Urinary bladder (tissue), 3 donors: ENCODE measurements at regions not wholly inside any gene's neighbourhood (a gene's known extent, or its start where the extent isn't known, plus 50 kb on each side); places are given as distances from the start of the nearest gene placed in this dataset.

ENCODE experiments used
- DNase-seq: peaks from one replicate; pipeline ENCODE4 v3.0.0-alpha.2; 2015; ENCODE audit errors: extremely low spot score
- H3K27ac ChIP-seq: one replicate; pipeline ENCODE4 v1.5.1; 2013; ENCODE audit warnings: low read depth, mild to moderate bottlenecking, moderate library complexity
- H3K36me3 ChIP-seq: one replicate; pipeline ENCODE4 v1.6.1; 2013; ENCODE audit warnings: mild to moderate bottlenecking, moderate library complexity; ENCODE audit not compliant: insufficient read depth
- H3K4me1 ChIP-seq: one replicate; pipeline ENCODE4 v1.6.1; 2013; ENCODE audit warnings: mild to moderate bottlenecking, moderate library complexity; ENCODE audit not compliant: insufficient read depth
- H3K4me3 ChIP-seq: one replicate; pipeline ENCODE4 v1.5.1; 2013; ENCODE audit warnings: low read depth, low read length
- WGBS: extraction: QIAGEN DNeasy Blood & Tissue Kit; methylation state at CpG from one replicate; pipeline ENCODE4 v1.1.7; 2013; 5-methylcytosine and 5-hydroxymethylcytosine counted together
- donor health status: healthy with polysubstance abuse.
- donor health status: healthy.

DNA sequence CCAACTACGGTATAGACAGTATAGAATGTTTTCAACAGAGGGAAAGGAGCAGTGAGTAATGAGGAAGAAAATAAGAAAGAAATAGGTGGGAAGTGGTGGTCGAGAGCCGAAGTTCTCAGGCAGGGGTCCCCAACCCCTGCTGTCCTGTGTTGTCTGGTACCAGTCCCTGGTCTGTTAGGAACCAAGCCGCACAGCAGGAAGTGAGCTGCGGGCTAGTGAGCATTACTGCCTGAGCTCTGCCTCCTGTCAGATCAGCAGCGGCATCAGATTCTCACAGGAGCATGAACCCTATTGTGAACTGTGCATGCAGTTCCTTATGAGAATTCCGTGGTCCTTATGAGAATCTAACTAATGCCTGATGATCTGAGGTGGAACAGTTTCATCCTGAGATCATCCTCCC lies 107.3 kb upstream of the PTPRR start:
- Histone ChIP-seq H3K4me3 (no peak overlapping the region), H3K36me3 (no peaks in the 10 kb centered on the region), H3K4me1 (no peaks in the 10 kb centered on the region), H3K27ac (no peak overlapping the region)
- no peak for DNase-seq
- 68% methylated on average over 7 of the region's 7 CpGs for WGBS

DNA sequence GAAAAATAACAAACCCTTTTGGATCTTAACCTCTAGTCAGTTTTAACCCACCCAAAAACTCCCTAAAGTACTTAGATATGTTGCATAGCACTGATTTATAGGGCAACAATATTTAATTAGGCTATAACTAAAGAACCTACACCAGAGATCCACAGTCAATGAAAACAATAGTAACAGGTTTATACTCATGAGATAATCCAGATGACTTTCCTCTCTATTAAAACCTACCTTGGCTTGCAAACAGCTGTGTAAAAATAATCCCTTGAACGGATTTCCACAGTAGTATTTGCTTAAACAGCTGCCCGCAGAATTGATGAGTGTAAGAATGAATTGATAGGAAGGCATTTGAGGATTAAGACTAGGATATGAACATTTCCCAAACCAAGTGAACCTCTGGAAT lies 104.3 kb upstream of the PTPRR start:
- Histone ChIP-seq H3K4me3 (no peak overlapping the region), H3K4me1 (no peaks in the 10 kb centered on the region), H3K27ac (no peak overlapping the region), H3K36me3 (no peaks in the 10 kb centered on the region)
- 47% methylated on average over 2 of the region's 2 CpGs for WGBS
- DNase-seq: no peak

DNA sequence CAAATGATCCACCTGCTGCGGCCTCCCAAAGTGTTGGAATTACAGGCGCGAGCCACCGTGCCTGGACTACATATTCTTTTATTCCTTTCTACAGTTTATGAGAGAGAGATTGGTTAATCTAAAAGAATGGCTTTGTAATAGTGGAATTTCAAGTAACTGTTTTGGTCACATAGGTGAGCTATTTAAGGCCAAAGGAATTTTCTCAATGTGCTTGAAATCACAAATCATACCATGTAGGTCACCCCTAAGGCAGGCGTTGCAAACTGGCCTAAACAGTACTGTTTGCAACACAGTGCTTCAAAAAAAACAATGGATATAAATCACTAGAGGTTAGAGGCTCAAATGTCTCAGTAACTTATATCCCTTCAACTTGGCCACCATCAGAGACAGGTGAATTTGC lies 103.7 kb upstream of the PTPRR start:
- no peak for DNase-seq
- no peaks in the 10 kb centered on the region for H3K36me3 ChIP-seq
- H3K27ac ChIP-seq: no peak overlapping the region
- H3K4me1 ChIP-seq: no peaks in the 10 kb centered on the region
- WGBS: 93% methylated on average over 5 of the region's 5 CpGs
- no peak overlapping the region for H3K4me3 ChIP-seq

DNA sequence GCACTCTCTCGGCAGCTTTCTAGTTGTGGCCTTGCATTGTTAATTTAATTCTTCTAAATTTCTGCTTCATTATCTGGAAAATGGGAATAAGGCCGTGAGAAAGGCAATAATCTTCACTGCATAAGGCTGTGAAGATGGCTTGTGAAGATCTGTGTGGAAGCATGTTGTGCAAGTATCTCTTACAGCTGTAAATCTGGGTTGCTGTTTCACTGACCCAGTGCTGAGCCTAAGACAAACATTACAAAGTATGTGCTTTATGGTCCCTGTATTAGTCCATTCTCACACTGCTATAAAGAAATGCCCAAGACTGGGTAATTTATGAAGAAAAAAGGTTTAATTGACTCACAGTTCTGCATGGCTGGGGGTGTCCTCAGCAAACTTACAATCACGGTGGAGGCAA lies 101.0 kb upstream of the PTPRR start:
- Histone ChIP-seq H3K4me1 (no peaks in the 10 kb centered on the region), H3K36me3 (no peaks in the 10 kb centered on the region), H3K4me3 (no peak overlapping the region), H3K27ac (no peak overlapping the region)
- 63% methylated on average over 3 of the region's 3 CpGs for WGBS
- no peak for DNase-seq

DNA sequence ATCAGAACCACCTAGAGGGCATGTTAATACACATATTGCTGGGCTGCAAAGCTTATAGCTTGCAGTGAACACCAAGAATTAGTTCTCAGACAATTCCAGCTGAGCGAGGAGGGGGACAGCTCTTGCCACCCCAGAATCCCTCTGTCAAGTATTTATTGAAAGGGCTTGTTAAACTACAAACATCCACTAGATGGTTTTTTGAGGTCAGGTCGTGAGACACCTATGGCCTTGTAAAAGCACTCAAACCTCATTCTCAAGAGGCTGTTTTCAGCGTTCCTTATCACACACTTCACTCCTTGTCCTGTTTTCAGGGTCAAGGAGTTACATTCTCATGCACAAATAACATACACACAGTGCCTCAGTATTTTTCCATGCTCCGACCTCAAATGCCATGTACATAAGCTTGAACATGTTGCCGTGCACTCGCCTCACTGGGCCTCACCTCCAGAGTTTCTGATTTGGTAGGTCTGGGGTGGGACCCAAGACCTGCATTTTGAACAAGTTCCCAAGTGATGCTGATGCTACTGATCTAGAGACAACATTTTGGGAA lies 98.8 kb upstream of the PTPRR start:
- Histone ChIP-seq H3K27ac (no peak overlapping the region), H3K4me1 (no peaks in the 10 kb centered on the region), H3K36me3 (no peaks in the 10 kb centered on the region), H3K4me3 (no peak overlapping the region)
- WGBS: 68% methylated on average over 6 of the region's 6 CpGs
- DNase-seq: no peak

DNA sequence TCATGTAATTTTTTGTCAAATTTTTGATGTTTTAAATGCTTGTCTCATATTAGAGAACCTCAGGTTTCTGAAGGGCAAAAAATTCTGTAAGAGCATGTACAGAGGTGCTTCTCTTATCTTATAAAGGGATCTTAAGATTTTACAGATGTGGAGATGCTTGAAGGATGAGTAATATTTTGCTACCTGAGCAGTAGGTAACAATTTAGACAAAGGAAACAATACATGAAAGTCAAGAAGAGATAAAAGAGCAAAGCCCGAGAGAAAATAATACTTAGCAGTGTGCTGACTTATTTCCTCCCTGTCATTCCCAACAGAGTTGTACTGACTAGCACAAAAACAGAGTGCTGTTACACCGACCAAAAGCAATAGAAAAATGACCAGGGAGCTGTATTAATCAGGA lies 98.1 kb upstream of the PTPRR start:
- 69% methylated on average over 2 of the region's 2 CpGs for WGBS
- no peak overlapping the region for H3K27ac ChIP-seq
- no peaks in the 10 kb centered on the region for H3K36me3 ChIP-seq
- no peak overlapping the region for H3K4me3 ChIP-seq
- no peak for DNase-seq
- H3K4me1 ChIP-seq: no peaks in the 10 kb centered on the region

DNA sequence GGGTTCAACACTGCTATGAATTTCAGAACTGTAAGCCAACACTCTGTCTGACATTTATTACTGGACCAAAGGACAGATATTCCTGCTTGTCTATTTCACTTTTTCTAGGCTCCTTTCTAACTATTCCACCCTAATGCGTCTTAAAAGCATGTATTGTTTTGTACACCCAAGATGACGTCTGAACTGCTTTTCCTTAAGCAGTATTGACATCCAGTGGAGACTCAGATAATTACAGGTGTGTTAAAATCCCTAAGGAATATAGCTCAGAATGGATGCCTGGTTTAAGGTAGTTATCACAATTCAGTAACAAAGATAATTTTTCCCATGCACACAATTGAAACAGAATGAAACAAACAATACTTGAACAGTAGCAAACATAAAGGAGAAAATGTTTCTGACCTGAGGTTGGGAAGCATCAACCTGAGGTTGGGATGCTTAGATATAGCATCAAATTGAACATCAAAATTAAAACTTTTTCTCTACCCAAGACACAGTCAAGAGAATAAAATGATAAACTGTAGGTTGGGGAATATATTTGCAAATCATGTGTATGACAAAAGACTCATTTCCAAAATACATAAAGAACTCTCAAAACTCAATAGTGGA lies 93.7 kb upstream of the PTPRR start:
- H3K4me1 ChIP-seq: no peaks in the 10 kb centered on the region
- 15% methylated on average over 2 of the region's 2 CpGs for WGBS
- no peak overlapping the region for H3K27ac ChIP-seq
- DNase-seq: peak; percentile 8
- no peaks in the 10 kb centered on the region for H3K36me3 ChIP-seq
- no peak overlapping the region for H3K4me3 ChIP-seq

DNA sequence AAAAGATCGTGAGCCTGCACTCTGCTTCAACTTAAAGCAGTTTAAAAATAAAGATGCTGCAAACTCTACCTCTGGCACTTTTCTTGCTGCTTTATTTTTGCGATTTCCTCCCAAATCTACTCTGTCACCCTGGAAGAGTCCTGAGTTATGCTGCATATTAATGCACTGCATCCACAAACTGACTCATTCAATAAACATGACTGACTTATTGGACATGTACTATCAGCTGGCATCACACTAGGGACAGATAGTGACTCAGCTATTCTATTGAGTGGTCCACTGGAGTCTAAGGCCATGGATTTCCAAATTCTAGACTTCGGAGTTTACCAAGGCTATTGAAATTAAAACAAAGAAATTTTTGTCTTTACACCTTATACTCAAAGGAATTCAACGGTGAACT lies 90.7 kb upstream of the PTPRR start:
- WGBS: 66% methylated on average over 4 of the region's 4 CpGs
- H3K4me1 ChIP-seq: no peaks in the 10 kb centered on the region
- no peaks in the 10 kb centered on the region for H3K36me3 ChIP-seq
- no peak for DNase-seq
- H3K4me3 ChIP-seq: no peak overlapping the region
- no peak overlapping the region for H3K27ac ChIP-seq

DNA sequence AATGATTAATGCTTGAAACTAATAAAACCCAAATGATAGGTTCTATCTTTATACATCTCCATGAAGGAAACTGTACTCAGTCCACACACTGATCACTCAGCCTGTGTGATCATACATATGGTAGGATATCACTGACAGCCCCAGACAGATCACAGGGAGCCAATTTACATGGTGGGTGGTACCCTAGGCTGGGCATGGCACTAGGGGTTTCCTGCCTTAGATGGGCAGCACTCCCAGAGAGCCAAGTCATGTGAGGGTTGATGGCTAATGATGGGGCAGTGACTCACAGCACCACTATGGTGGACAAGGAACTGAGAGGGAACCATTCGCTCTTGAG lies 89.6 kb upstream of the PTPRR start:
- Histone ChIP-seq H3K4me3 (no peak overlapping the region), H3K27ac (no peak overlapping the region), H3K4me1 (no peaks in the 10 kb centered on the region), H3K36me3 (no peaks in the 10 kb centered on the region)
- 93% methylated on average over 1 of the region's 1 CpG for WGBS
- DNase-seq: no peak

DNA sequence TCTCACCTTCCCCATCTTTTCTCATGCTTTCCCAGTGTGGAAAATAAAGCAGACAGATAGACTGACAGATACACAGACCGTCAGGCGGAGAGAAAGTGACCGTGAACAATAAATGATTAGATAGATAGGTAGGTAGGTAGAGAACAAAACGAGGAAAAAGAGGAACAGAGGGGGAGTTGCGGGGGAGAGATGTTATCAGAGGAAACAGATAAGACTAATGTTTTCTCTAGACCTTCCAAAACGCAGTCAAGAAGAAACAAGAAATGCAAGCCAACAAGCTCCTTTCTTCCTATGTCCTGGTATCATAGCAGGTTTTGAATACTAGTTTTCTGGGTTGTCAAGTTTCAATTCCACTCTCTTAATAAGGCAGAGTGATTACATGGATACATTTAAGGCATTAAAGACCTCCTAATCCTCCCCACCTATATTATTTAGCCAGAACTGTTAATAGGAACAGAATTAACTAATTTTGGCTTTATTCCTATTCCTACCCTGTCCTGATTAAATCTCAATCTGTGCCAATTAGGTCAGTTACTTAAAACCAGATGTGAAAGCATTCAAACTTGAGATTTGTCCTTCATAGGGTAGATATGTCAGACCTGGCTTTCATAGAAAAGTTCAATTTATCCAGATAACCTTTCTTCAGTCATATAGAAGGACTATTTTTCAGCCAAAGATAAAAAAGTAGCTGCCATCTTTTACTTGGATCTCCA lies 89.0 kb upstream of the PTPRR start:
- Histone ChIP-seq H3K4me1 (no peaks in the 10 kb centered on the region), H3K4me3 (no peak overlapping the region), H3K27ac (no peak overlapping the region), H3K36me3 (no peaks in the 10 kb centered on the region)
- 60% methylated on average over 6 of the region's 6 CpGs for WGBS
- no peak for DNase-seq

DNA sequence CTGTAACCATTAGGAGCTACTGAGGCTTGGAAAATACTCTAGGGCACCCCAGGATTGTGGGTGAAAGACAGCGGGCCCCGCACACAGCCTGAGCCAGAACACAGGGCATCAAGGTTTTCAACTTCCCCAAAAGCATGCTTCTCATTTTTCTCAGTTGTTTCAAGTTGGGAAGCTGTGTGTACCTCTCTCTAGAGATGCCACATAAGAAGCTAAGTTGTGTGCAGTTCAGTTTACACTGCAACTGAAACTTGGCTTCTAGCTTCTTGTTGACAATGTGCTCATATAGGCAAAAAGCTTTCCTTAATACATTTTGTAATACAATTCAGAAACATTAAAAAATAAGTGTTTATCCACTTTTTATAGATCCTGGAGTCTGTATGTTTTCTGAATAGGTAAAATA lies 88.1 kb upstream of the PTPRR start:
- H3K4me3 ChIP-seq: no peak overlapping the region
- H3K4me1 ChIP-seq: no peaks in the 10 kb centered on the region
- no peak overlapping the region for H3K27ac ChIP-seq
- H3K36me3 ChIP-seq: no peaks in the 10 kb centered on the region
- no peak for DNase-seq
- 86% methylated on average over 2 of the region's 2 CpGs for WGBS

DNA sequence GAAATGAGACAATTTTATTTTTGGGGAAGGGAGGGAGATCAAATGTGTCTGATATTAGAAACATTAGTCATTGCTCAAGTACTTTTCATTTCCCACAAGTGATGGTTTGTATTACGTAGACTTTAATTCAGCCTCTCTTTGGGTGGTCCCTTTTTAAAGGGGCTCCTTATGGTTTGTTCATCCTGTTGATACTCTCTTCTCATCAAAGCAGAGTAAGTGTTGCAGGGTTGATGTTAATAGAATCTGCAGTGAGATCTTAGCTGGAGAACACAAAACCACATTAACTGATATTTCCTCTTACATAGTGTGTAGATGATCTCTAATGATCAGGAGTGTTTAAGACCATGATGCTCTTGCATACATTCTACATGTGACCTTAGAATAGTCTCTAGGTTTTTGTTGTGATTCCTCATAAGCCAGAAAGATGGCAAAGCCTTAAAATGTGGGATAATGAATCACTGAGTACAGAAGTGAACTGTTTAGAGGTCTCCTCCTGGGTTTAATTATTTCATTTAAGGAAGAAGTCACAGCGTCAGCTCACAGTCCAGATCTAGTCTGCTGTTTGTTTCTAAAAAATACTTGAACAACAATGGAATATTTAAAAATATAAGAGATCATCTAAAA lies 87.4 kb upstream of the PTPRR start:
- DNase-seq: no peak
- no peak overlapping the region for H3K27ac ChIP-seq
- 62% methylated on average over 2 of the region's 2 CpGs for WGBS
- no peaks in the 10 kb centered on the region for H3K4me1 ChIP-seq
- no peak overlapping the region for H3K4me3 ChIP-seq
- no peaks in the 10 kb centered on the region for H3K36me3 ChIP-seq

DNA sequence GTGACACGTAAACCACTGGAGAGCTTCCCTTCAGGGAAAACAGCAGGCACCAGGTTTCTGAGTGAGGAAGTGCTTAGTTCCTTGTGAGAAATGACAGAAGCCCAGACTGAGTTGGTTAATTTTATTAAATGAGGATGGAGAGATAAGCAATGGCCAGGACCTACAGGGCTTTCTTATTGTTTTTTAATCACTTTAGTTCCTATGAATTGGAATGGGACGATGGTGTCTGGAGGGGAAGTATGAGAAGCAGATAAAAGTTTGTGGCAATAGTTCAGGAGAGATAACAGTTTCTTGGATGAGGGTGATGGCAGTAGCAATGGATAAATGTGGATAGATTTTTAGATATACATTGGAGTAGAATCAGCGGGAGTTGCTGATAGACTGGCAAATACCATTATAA lies 86.5 kb upstream of the PTPRR start:
- Histone ChIP-seq H3K27ac (no peak overlapping the region), H3K4me1 (no peaks in the 10 kb centered on the region), H3K36me3 (no peaks in the 10 kb centered on the region), H3K4me3 (no peak overlapping the region)
- DNase-seq: no peak
- WGBS: 48% methylated on average over 3 of the region's 3 CpGs

DNA sequence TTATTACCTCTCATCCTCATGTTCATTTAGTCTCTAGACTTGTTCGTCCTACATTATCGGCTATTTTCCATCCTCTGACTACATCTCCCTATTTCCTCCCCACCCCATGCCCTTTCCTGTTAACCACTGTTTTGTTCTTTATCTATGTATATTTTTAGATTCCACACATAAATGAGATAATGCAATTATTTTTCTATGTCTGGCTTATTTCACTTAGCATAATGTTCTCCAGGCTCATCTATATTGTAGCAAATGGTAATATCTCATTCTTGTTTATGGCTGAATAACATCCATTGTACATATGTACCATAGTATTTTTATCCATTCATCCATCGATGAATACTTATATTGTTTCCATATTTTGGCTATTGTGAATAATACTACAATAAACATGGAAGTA lies 84.6 kb upstream of the PTPRR start:
- DNase-seq: no peak
- Histone ChIP-seq H3K4me1 (no peaks in the 10 kb centered on the region), H3K4me3 (no peak overlapping the region), H3K27ac (no peak overlapping the region), H3K36me3 (no peaks in the 10 kb centered on the region)
- 86% methylated on average over 3 of the region's 3 CpGs for WGBS
